IPS-NIHi7 (cell line): ENCODE measurements at regions not wholly inside any gene's neighbourhood (a gene's known extent, or its start where the extent isn't known, plus 50 kb on each side); places are given as distances from the start of the nearest gene placed in this dataset.
A peak's percentile ranks its signal among the peaks of the same experiment; 100 is the strongest.
"Not testable (repeated sequence)": the region's sequence is repeated elsewhere in the genome, so short reads cannot be mapped to it uniquely, and the experiment has no call there.

Experiments
- DNase-seq: peaks from one replicate; pipeline ENCODE4 v3.0.0; 2012; ENCODE audit warnings: mixed read lengths; ENCODE audit errors: extremely low spot score

DNA sequence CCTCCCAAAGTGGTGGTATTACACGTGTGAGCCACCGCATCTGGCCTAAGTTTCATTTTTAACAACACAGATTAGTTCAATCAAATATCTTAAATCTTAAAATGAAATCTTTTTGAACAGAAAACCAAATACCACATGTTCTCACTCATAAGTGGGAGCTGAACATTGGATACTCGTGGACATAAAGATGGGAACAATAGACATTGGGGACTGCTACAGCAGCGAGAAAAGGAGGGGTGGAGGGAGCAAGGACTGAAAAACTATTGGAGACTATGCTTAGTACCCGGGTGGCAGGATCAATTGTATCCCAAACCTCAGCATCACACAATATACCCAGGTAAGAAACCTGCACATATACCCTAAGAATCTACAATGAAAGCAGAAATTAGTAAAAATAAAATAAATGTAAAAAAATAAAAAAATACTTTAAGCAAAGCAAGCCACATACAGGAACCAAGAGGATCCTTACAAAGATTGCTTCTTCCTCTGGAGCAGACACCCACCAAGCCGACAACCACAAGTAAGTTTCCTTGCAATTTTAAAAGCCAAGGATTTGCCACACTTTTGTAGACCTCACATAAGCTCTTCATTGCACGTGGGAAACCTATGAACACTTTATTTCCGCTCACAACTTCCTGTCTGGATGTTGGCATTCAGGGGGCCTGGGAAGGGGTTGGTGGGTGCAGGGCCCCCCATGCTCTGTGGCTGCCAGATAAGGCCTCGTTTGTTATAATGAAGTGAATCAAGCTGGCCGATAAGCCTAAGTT lies 147.9 kb downstream of the MYCN start:
- DNase-seq: no peak

DNA sequence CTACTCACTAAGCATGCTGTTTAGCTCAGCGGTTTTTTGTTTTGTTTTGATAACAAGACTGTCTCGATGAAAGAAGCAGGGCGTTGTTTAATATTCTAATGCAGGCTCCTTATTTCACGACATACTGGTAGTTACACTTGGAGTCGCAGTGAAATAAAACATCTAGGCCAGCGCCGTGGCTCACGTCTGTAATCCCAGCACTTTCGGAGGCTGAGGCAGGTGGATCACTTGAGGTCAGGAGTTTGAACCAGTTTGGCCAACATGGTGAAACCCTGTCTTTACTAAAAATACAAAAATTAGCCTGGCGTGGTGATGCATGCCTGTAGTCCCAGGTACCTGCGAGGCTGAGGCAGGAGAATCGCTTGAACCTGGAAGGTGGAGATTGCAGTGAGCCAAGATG lies 145.8 kb downstream of the MYCN start:
- not testable (repeated sequence) for DNase-seq

DNA sequence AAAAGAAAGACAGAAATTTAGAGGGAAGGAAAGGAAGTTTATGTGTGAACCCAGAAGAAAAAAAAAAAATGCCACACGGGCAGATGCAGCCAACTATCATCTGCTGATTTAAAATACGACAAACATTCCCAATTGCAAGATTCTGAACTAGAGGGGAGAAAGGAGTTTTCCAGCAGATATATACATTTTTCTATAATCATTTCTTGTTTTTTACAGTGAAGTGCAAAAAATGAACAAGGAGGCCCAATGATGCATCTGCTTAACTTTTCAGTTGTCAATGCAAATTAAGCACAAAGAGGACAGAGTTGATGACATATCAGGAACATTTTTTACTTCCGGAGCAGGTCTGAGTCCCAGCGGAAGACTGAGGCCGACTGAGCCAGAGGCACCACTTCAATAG lies 144.7 kb downstream of the MYCN start:
- no peak for DNase-seq

DNA sequence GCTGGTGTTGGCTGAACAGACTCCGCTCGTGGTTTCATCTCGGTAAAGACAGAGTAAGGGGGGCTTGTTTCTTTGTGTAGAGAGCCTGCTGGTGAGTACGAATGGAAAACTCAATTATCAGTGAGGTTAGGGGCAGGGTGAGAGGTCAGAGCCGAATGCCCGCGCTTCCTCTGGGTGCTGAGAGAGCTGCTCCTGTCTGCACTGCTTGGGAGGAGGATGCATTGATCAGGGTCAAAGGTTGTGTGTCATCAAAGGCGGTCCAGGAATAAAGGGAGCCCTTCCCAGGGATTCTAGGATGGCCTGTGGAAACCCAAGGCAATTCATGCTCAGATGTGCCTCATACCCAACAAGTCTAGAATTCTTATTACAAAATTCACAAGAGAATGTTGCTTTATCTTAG lies 143.9 kb downstream of the MYCN start:
- no peak for DNase-seq

DNA sequence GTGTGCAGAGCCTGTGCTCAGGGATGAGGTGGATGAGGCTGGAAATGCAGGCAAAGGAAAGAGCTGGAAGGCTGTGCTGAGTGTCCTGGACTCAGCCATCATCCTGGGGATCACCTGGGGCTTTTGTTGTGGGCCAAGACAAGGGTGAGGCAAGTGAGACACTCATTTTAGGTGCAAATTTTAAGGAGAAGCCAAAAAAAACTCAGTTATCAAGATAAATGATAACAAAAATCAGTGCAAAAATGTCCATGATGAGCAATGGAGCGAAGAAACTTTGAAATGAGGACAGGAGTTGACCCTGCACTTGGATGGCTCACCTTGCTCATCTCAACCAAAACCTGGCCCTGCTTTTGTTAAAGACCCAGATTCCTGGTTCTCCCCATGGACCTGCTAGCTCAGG lies 141.9 kb downstream of the MYCN start:
- DNase-seq: no peak

DNA sequence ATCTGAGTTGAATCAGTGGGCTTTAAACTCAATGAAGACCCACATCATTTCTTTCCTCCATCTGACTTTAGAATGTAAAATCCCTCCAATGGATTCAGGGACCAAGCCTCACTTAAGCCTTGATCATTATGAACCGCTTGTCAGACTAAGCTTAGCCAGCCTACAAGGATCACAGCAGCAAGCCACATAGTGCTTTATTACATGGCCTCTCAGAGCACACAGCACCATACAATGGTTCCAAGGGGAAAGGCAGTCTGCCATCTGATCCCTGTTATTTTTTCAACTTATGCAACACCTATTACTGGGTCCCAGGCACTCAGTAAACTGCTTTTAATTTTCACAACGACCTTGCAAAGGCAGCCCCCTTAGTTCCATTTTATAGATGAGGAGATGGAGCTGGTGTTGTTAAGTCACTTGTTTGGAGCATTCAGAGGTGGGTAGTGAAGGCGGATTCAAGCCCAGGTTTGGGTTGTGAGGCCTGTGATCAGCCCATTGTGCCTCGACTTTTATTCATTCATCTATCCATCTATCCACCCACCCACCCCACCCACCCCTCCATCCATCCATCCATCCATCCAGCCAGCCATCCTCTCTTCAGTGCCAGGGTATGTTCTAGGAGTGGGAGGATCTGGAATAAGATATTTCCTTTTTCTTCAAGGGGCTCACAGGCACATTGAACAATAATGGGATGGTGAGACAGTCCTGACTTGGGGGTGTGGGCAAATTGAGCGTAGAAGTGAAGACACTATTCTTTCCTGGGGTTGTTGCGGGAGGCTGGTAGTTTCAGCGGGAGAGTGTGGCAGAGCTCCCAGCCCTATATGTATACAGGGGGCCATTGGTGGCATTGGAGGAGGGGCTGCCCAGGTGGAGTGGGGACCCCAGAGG lies 141.2 kb downstream of the MYCN start:
- DNase-seq: no peak

DNA sequence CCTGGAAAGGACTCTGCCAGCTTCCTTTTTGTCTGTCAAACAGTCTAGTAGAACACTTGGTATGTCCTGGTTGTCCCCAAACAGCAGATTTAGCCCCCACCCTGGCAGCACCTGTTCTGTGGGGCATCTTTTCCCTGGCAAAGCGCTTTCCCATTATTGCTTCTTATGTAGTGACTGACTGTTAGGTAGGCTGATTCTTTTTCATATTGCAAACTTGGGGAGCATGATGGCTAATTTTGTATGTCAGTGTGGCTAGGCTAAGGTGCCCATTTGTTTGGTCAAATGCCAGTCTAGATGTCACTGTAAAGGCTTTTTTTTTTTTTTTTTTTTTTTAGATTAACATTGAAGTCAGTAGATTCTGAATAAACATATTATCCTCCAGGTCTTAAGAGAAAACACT lies 140.2 kb downstream of the MYCN start:
- DNase-seq: no peak

DNA sequence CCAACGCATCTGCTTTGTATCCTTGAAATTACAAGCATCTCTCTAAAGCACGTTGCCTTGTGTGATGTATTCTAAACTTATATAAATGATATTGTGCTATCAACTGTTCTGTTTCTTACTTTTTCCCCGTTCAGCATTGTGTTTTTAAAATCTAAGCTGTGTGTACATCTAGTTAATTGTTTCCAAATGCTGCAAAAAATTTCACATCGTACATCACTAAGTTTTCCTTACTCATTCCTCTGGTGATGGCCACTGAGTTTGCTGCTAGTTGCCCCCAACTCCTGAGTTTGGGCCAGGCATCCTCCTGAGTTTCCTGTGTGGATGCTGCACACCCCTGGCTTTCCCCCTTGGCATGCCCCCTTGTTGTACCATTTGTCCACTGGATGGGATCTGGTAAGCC lies 139.7 kb downstream of the MYCN start:
- no peak for DNase-seq

DNA sequence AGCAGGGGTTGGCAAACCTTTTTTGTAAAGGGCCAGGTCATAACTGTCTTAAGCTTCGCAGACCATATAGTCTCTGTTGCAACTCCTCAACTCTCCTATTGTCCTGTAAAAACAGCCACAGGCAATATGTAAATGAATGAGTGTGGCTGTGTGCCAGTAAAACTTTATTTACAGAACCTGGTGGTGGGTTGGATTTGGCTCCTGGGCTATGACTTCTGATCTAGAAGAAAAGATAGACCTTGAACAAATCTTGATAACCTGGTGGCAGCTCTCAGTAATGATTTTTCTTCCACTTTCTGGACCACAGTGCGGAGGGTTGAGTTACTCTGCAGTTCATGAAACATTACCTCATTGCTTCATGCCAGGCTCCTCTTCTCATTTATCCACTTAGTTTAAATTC lies 139.3 kb downstream of the MYCN start:
- DNase-seq: no peak

DNA sequence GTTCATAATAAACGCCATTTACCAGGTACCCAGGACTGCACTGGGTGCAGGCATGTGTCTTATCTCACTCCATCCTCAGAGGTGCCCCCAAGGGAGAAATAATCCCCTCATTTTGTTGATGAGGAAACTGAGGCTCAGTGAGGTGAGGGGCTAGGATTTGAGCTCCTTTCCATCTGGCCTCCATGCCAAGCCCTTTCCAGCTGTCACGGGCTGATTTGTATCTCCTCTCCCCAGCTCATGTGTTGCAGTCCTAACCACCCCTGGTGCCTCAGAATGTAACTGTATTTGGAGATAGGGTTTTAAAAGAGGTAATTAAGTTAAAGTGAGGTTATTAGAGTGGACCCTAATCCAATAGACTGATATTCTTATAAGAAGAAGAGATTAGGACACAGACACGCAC lies 137.3 kb downstream of the MYCN start:
- DNase-seq: no peak

DNA sequence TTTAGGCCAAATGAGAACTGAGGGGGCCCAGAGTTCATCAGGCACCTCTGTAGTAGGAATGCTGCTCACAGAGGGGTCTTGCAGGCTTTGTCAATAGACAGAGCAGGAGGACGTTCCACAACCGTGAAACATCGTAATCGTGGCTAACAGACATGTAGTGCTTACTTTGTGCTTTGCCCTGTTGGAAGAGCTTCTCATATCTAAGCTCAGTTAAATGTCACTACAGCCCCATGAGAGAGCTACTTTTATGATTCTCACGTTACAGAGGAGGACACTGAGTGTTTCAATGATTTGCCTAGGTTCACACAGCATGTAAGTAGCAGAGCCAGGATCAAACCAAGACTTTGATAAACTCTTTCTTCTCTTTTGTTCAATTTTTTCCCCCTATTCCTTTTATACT lies 136.6 kb downstream of the MYCN start:
- no peak for DNase-seq

DNA sequence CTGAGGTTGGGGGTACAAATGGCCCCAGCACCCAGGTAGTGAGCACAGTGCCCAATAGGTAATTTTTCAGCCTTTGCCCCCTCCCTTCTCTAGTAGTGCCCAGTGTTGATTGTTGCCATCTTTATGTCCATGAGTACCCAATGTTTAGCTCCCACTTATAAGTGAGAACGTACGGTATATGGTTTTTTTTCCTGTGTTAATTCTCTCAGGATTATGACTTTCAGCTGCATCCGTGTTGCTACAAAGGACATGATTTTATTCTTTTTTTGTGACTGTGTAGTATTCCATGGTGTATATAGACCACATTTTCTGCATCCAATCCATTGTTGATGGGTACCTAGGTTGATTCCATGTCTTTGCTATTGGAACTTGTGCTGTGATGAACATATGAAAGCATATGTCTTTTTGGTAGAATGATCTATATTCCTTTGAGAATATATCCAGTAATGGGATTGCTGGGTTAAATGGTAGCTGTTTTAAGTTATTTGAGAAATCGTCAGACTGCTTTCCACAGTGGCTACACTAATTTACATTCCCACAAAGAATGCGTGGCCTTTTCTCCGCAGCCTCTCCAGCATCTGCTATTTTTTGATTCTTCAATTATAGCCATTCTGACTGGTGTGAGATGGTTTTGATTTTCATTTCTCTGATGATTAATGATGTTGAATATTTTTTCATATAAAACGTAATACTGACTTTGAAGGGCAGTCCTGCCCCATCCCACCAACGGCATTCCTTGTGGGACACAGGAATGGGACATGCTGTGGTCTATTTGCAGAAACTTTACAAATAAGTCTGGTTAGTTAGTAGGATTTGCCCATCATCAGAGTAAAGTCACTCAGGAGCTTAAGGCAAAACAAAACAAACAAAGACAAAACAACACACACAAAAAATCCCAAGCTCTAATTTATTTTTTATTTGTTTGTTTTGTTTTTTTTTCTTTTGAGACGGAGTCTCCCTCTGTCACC lies 135.0 kb downstream of the MYCN start:
- no peak for DNase-seq

DNA sequence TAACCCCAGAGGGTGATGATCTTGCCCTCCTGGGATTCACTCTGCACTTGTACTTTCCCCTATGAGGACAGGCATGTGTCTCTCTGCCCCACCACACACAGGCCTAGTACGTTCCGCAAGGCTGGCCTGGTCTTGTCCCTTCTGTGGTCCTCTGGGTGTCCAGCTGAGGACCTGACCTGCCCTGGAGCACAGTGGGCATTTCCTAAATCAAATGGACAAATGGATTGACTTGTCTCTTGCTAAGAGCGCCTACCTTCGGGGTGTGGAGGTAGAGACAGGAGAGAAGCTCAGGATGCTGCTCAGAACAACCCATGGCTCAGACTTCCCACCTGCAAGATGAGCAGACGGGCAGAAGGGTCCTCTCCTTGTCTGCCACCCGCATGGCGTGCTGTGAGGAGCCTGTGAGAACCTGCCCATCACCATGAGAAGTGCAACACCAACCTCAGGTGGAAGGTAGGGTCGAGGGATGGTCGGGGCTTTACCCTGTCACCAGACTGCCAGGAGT lies 133.6 kb downstream of the MYCN start:
- no peak for DNase-seq

DNA sequence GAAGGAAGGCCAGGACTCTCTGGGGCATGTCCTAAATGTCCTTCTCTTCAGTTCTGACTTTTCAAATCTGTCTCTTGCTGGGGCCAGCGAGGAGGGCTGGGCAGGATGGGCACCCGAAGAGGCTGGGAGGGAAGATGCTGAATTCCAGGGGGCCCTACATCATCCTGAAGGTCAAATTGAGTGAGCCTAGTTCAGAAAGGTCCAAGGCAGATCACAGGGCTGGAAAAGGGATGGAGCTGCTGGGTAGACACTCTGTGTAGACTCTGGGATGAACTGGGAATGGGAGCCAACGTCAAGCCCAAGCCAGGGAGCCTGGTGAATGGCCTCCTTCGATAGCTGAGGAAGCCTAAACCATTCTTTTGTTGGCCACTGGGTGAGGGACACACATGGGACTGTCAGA lies 133.1 kb downstream of the MYCN start:
- DNase-seq: no peak

DNA sequence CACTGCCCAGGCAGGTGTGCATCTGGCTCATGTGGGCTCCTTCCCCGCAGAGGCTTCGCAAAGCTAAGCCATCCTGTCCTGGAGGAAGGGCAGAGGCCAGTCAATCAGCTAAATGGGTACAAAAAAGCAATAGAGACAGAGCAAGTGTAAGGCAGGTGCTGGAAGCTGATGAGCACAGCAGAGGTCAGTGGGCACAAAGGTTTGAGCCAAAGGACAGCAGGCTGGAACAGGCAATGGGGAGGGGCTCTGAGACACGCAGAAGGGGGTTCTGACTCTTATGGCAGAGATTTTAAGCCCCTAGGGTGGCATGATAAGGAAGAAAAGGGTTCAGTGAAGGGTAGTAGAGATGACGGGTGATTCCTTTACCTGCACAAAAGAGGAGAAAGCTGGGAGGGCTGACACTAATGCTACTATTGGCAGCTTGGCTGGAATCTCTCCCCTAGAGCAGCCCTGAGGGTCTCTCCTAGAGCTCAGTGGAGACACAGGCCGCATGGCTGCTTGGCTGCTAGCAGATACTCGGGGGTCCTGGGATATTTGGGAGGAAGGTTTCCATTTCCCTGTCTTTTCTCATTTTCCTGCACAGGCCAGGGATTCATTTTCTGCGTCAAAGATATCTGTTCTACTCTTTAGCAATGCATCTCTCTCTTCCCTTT lies 132.4 kb downstream of the MYCN start:
- no peak for DNase-seq

DNA sequence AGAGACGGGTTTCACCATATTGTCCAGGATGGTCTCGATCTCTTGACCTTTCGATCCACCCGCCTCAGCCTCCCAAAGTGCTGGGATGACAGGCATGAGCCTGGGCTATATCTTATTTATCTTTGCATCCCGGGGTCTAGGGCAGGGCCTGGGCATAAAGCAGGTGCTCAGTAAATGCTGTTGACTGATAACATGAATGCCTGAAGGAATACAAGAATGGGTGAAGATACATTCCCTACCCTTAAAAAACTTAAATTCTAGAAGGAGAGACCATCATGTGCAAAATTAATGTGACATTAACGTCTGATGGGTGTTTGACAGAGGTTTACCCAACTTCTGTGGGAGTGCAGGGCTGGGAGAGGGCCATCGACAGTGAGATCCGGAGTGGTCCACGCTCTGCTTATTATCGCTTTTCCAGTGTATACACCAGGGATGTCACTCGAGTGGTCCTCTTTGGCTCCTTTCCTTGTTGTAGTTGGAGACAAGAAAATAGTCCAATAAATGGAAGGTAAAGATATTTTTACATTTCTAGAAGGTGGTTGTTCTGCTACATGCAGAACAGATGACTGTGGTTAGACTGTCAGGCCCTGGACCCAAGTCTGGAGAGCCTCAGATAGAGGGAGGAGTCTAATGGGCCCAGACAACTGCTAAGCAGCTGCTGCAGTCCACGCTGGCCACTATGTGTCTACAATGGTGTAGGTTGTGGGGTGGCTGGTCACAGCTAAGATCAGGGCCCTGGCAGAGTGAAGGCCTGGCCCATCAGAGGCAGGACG lies 131.7 kb downstream of the MYCN start:
- DNase-seq: no peak

DNA sequence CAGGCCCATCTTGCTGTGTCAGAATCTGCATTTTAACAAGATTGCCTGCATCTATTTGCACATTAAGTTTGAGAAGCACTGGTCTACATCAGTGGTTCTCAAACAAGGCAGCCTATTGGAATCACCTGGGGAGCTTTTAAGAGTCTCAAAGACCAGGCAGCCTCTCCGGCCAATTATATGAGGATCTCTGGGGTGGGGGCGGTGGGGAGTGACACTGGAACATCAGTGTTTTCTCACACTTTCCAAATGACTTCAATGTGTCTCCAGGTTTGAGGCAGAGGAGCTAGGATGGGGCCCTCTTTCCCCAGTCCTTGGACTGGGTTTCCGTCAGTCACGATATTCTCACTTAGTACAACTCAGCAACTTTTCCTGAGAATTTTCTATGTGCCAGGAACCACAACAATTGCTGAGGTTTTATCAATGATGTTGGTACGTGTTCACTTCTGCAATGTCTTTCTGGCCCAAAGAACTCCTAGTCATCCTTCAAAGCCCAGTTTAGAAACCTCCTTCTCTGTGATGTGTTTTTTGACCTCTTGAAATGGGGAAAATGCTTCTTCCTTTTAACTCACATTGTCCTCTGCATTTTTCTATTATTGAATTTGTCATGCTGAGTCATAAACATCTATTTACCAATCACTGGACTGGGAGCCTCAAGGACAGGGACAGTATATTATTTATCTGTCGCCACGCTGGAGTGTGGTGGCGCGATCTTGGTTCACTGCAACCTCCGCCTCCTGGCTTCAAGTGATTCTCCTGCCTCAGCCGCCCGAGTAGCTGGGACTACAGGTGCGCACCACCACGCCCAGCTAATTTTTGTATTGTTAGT lies 130.9 kb downstream of the MYCN start:
- no peak for DNase-seq

DNA sequence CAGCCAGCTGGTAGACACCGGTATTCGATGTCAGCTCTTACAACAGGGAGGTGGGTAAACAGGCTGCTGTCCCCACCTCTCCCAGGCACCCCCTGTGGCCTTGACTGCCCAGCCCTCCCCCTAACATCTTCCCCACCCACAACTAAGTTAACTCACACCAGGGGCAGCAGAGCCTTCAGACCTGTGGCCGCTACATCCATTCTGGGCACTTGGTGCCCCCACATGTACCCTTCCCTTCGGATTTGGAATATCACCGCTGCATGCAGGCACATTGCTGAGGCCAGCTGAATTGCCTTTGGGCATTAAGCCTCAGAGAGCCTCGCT lies 130.3 kb downstream of the MYCN start:
- no peak for DNase-seq

DNA sequence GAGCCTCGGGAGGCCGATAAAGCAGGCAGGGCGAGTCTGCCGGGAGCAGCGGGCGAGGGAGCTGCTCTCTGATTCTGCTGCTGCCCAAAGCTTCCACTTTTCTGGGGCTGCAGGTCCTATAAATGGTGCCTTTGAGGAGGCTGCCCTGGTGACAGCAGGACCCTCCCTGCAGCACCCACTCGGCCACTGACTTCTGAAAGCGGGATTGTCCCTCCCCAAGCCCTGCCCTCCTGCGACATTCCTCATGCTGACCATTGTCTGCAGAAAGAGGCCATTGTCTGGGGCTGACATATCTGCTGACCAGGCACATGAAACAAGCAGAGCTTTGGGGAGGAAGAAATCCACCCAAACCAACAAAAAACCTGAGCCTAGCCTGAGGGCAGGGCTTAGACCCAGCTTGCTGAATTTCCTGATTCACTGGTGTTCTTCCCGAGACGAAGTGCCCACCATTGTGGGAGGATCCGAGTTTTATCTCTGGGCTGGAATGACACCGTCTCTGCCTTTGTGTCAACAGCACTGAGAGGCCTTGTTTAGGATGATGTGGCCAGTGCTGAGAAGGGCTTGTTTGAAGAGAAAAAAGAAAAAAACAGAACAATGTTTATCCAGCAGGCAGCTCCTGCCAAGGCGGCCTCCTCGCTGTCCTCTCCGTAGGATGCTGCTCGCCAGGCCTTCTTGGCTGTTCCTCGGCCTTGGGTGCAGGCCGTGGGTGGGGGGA lies 129.7 kb downstream of the MYCN start:
- peak; percentile 31 for DNase-seq
